AG09309 (cell line): ENCODE measurements at regions not wholly inside any gene's neighbourhood (a gene's known extent, or its start where the extent isn't known, plus 50 kb on each side); places are given as distances from the start of the nearest gene placed in this dataset.

Experiments used
- DNase-seq: peaks from one replicate; pipeline ENCODE4 v3.0.0-alpha.2; 2010; ENCODE audit warnings: low read depth
- H3K4me3 ChIP-seq: 2 replicates; pipeline ENCODE4 v1.5.1; 2011; ENCODE audit warnings: mild to moderate bottlenecking, low read depth, low read length, moderate library complexity; ENCODE audit not compliant: control insufficient read depth
- CTCF ChIP-seq: IDR thresholded peaks from 2 replicates; pipeline ENCODE4 v1.5.1; 2011; ENCODE audit warnings: mild to moderate bottlenecking, low read depth, low read length, inconsistent platforms; ENCODE audit not compliant: insufficient read depth, control insufficient read depth; ENCODE audit errors: missing control alignments

- H3K4me3 ChIP-seq, result no peak overlapping the region
These were observed 153.0 kb downstream of the ICOS start for GRCh38 chr2:204089574-204089973.

GRCh38 chr2:204090021-204090420 is 153.5 kb downstream of the ICOS start:
- no peak for TF ChIP-seq CTCF
- H3K4me3 ChIP-seq, result no peak overlapping the region
- DNase-seq, result no peak

More at GRCh38 chr2:204089574-204089973, 153.0 kb downstream of the ICOS start:
- no peak for TF ChIP-seq CTCF
- DNase-seq, result no peak

- no peak for TF ChIP-seq CTCF
- no peak for DNase-seq
- no peak overlapping the region for H3K4me3 ChIP-seq
These were observed 168.2 kb downstream of the ICOS start for GRCh38 chr2:204104811-204105210.

- peak; percentile 28 for TF ChIP-seq CTCF
- H3K4me3 ChIP-seq, result no peak overlapping the region
- no peak for DNase-seq
These were observed 171.8 kb downstream of the ICOS start for GRCh38 chr2:204108330-204108751.

- DNase-seq, result no peak
- no peak overlapping the region for H3K4me3 ChIP-seq
- TF ChIP-seq CTCF, result no peak
These were observed 172.3 kb downstream of the ICOS start for GRCh38 chr2:204108781-204109295.

GRCh38 chr2:204109681-204110080 is 173.1 kb downstream of the ICOS start:
- TF ChIP-seq CTCF, result no peak
- no peak for DNase-seq
- H3K4me3 ChIP-seq, result no peak overlapping the region

GRCh38 chr2:204110338-204110741 is 173.8 kb downstream of the ICOS start:
- DNase-seq, result no peak
- no peak for TF ChIP-seq CTCF
- no peak overlapping the region for H3K4me3 ChIP-seq
